Neuronal stem cell (in vitro differentiated cells): ENCODE measurements at regions not wholly inside any gene's neighbourhood (a gene's known extent, or its start where the extent isn't known, plus 50 kb on each side); places are given as distances from the start of the nearest gene placed in this dataset.

Source experiments
- DNase-seq: peaks from one replicate; pipeline ENCODE4 v3.0.0-alpha.2; 2013; ENCODE audit warnings: low spot score
- H2AFZ ChIP-seq: one replicate; pipeline ENCODE4 v1.6.1; 2013; ENCODE audit warnings: mild to moderate bottlenecking, low read length, inconsistent platforms
- H2AK5ac ChIP-seq: 2 replicates; pipeline ENCODE4 v1.6.1; 2013; ENCODE audit warnings: low read depth, mild to moderate bottlenecking, inconsistent platforms, low read length, moderate library complexity, mixed read lengths
- H2BK120ac ChIP-seq: 2 replicates; pipeline ENCODE4 v1.6.1; 2013; ENCODE audit warnings: low read depth, mild to moderate bottlenecking, inconsistent platforms, low read length, moderate library complexity, mixed read lengths
- H2BK12ac ChIP-seq: one replicate; pipeline ENCODE4 v1.6.1; 2013; ENCODE audit warnings: low read length, inconsistent platforms
- H2BK15ac ChIP-seq: 2 replicates; pipeline ENCODE4 v1.6.1; 2013; ENCODE audit warnings: mild to moderate bottlenecking, low read length, inconsistent platforms, mixed read lengths
- H2BK5ac ChIP-seq: one replicate; pipeline ENCODE4 v1.6.1; 2013; ENCODE audit warnings: inconsistent platforms, mild to moderate bottlenecking, low read length, moderate library complexity
- H3K14ac ChIP-seq: one replicate; pipeline ENCODE4 v1.6.1; 2013; ENCODE audit warnings: low read length, inconsistent platforms
- H3K18ac ChIP-seq: 2 replicates; pipeline ENCODE4 v1.6.1; 2013; ENCODE audit warnings: low read length, inconsistent platforms
- H3K23ac ChIP-seq: 2 replicates; pipeline ENCODE4 v1.6.1; 2013; ENCODE audit warnings: low read depth, mild to moderate bottlenecking, mixed read lengths, low read length, inconsistent platforms; ENCODE audit not compliant: poor library complexity
- H3K27ac ChIP-seq: replicated peaks from 3 replicates; pipeline ENCODE4 v1.5.1; 2013; ENCODE audit warnings: low read length, inconsistent platforms
- H3K27me3 ChIP-seq, 3 experiments: 2 replicates each; pipeline ENCODE4 v1.6.1; 2013; ENCODE audit warnings: low read length in 3 of 3, mild to moderate bottlenecking in 2 of 3, inconsistent platforms in 1 of 3, low read depth in 1 of 3, mixed read lengths in 1 of 3, moderate library complexity in 1 of 3; ENCODE audit not compliant: control insufficient read depth in 3 of 3, insufficient read depth in 3 of 3
- H3K36me3 ChIP-seq, 2 donors: replicated peaks in 1 of 2; 2 replicates each; pipeline ENCODE4 v1.6.1; 2013; ENCODE audit warnings: low read length in 2 of 2; ENCODE audit not compliant: control insufficient read depth in 2 of 2, insufficient read depth in 2 of 2
- H3K4ac ChIP-seq: 2 replicates; pipeline ENCODE4 v1.6.1; 2013; ENCODE audit warnings: inconsistent platforms, mild to moderate bottlenecking, low read length, moderate library complexity
- H3K4me1 ChIP-seq, 2 donors: 1 replicate in 1 of 2; 2 replicates in 1 of 2; pipeline ENCODE4 v1.6.1; 2013; ENCODE audit warnings: low read length in 2 of 2, low read depth in 1 of 2; ENCODE audit not compliant: control insufficient read depth in 2 of 2, insufficient read depth in 1 of 2
- H3K4me2 ChIP-seq: one replicate; pipeline ENCODE4 v1.6.1; 2013; ENCODE audit warnings: mild to moderate bottlenecking, low read length, inconsistent platforms; ENCODE audit not compliant: insufficient read depth, poor library complexity, severe bottlenecking
- H3K4me3 ChIP-seq, 2 donors: 2 replicates each; pipeline ENCODE4 v1.5.1; 2013; ENCODE audit warnings: low read length in 2 of 2, mild to moderate bottlenecking in 2 of 2, inconsistent platforms in 1 of 2, moderate library complexity in 1 of 2
- H3K79me1 ChIP-seq: one replicate; pipeline ENCODE4 v1.6.1; 2013; ENCODE audit warnings: low read depth, mild to moderate bottlenecking, inconsistent platforms, low read length, moderate library complexity
- H3K9ac ChIP-seq: one replicate; pipeline ENCODE4 v1.6.1; 2013; ENCODE audit warnings: mild to moderate bottlenecking, low read depth, low read length, inconsistent platforms; ENCODE audit not compliant: poor library complexity
- H3K9me3 ChIP-seq, 2 donors: replicated peaks in 1 of 2; 2 replicates each; pipeline versions ENCODE3 to v1.6.1; 2013; ENCODE audit warnings: low read length in 2 of 2, mild to moderate bottlenecking in 2 of 2, inconsistent platforms in 1 of 2, low read depth in 1 of 2, mixed read lengths in 1 of 2, moderate library complexity in 1 of 2; ENCODE audit not compliant: control insufficient read depth in 2 of 2, insufficient read depth in 1 of 2
- H4K8ac ChIP-seq: one replicate; pipeline ENCODE4 v1.6.1; 2013; ENCODE audit warnings: low read depth, mild to moderate bottlenecking, inconsistent platforms, low read length, moderate library complexity
- H4K91ac ChIP-seq: one replicate; pipeline ENCODE4 v1.6.1; 2013; ENCODE audit warnings: low read length, low read depth, mild to moderate bottlenecking, inconsistent platforms; ENCODE audit not compliant: poor library complexity
- WGBS, 2 donors: extraction: QIAGEN DNeasy Blood & Tissue Kit; methylation state at CpG; one replicate each; pipeline ENCODE4 v1.1.7; 2013; ENCODE audit warnings: missing lambda C conversion rate in 2 of 2, mixed read lengths in 1 of 2; ENCODE audit not compliant: insufficient read length in 2 of 2, insufficient replicate concordance in 1 of 2; ENCODE audit errors: extremely low coverage in 2 of 2; 5-methylcytosine and 5-hydroxymethylcytosine counted together

- Histone ChIP-seq H3K18ac (no peak overlapping the region), H3K14ac (no peak overlapping the region), H3K23ac (no peak overlapping the region), H2BK15ac (no peak overlapping the region), H2AK5ac (no peak overlapping the region), H3K79me1 (no peaks in the 10 kb centered on the region), H3K4me1 (peaks cover 7 to 13% of the 10 kb centered on the region in 2 donors), H3K9me3 (no peaks in the 10 kb centered on the region), H2BK5ac (no peak overlapping the region), H3K9ac (no peak overlapping the region), H4K8ac (no peak overlapping the region), H2BK12ac (no peak overlapping the region), H2BK120ac (no peak overlapping the region), H3K4me3 (no peak overlapping the region), H3K4ac (no peak overlapping the region), H4K91ac (no peak overlapping the region), H2AFZ (peak overlapping the region; percentile 77), H3K27ac (no peak overlapping the region), H3K4me2 (no peak overlapping the region), H3K27me3 (no peaks in the 10 kb centered on the region), H3K36me3 (no peaks in the 10 kb centered on the region)
- no peak for DNase-seq
- WGBS, 2 donors, result no CpG with 5 or more reads among the region's 7 CpGs
Measured at GRCh38 chr5:19044931-19045695, 942.9 kb downstream of the CDH18 start.

DNA sequence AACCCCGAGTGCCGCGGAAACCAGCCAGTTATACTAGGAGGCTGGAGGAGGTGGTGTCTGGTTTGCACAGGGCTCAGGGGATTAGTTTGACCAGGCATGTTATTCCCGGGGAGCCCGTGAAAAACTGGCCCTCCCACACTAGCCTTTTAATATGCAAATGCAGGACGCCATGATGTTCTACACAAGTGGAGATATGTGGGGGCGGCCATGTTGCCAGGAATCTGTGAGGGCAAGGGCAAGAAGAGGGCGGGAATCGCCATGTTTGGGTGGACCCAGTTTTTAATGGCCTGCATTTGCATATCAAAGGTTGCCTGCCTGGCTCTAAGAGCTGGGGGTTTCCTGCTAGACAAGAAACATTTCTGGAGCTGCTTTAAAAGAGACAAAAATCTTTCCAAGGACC is 940.7 kb downstream of the CDH18 start:
- Histone ChIP-seq H3K27me3 (no peaks in the 10 kb centered on the region), H2BK12ac (no peak overlapping the region), H3K4ac (no peak overlapping the region), H2AFZ (peak overlapping the region; percentile 91), H4K8ac (no peak overlapping the region), H3K14ac (no peak overlapping the region), H3K9me3 (no peaks in the 10 kb centered on the region), H2AK5ac (no peak overlapping the region), H3K9ac (no peak overlapping the region), H4K91ac (no peak overlapping the region), H3K23ac (no peak overlapping the region), H2BK5ac (no peak overlapping the region), H2BK15ac (no peak overlapping the region), H3K18ac (no peak overlapping the region), H3K4me3 (no peak overlapping the region), H3K4me1 (peaks cover 7 to 13% of the 10 kb centered on the region in 2 donors), H3K36me3 (no peaks in the 10 kb centered on the region), H3K4me2 (no peak overlapping the region), H2BK120ac (no peak overlapping the region), H3K79me1 (no peaks in the 10 kb centered on the region), H3K27ac (no peak overlapping the region)
- no peak for DNase-seq
- no CpG with 5 or more reads among the region's 9 CpGs for WGBS, 2 donors

DNA sequence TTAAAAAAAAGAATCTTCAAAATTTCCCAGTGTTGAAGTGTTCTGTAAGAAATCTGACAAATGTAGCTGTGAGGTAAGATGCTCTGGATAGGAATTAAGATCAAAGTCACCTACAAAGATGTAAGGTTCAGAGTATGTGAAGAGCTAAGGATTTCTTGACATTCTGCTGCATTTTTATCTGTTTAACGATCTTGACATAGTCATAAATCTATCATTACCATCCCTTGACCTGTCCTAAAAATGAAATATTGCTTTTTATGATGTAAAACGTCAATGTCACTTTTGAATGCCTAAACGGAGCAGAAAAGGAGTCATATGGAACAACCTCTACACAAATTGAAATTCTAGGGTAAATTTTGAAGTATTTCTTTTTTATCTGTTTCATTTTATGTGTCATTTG is 939.3 kb downstream of the CDH18 start:
- Histone ChIP-seq H3K79me1 (no peaks in the 10 kb centered on the region), H2AK5ac (no peak overlapping the region), H2BK120ac (no peak overlapping the region), H4K91ac (no peak overlapping the region), H3K27ac (no peak overlapping the region), H2BK12ac (no peak overlapping the region), H3K4me3 (no peak overlapping the region), H2BK15ac (no peak overlapping the region), H3K23ac (no peak overlapping the region), H3K18ac (no peak overlapping the region), H4K8ac (no peak overlapping the region), H3K14ac (no peak overlapping the region), H3K9ac (no peak overlapping the region), H3K9me3 (no peaks in the 10 kb centered on the region), H2BK5ac (no peak overlapping the region), H3K36me3 (no peaks in the 10 kb centered on the region), H2AFZ (no peak overlapping the region), H3K4me1 (peaks cover 7 to 13% of the 10 kb centered on the region in 2 donors), H3K4ac (no peak overlapping the region), H3K4me2 (no peak overlapping the region), H3K27me3 (no peaks in the 10 kb centered on the region)
- no peak for DNase-seq
- WGBS, 2 donors, result no CpG with 5 or more reads among the region's 3 CpGs

DNA sequence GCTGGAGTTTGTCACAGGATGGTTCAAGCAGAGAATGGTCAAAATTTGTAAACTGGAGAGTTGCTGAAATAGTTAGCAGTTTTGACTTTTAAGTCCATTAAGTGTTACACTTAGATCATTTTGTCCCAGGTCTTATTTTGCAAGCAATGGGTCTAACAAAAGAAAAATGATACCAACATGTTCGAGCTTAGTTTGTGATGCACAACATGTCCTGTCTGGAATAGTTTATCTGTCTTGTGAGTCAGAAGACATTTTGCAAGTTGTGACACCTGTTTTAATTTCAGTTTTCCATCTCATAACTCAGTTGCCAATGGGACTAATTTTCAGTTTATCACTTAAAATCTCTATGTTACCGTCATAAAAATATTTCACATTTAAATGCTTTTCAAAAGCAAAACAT is 929.8 kb downstream of the CDH18 start:
- no peak overlapping the region for H2BK15ac ChIP-seq
- H3K9ac ChIP-seq, result no peak overlapping the region
- no peak overlapping the region for H3K27ac ChIP-seq
- H3K4me1 ChIP-seq, result no peaks in the 10 kb centered on the region
- H3K9me3 ChIP-seq, result peaks cover 0 to 2% of the 10 kb centered on the region in 2 donors
- no peak overlapping the region for H3K4me2 ChIP-seq
- H3K4ac ChIP-seq, result no peak overlapping the region
- no peak overlapping the region for H4K91ac ChIP-seq
- no peak overlapping the region for H2BK5ac ChIP-seq
- H3K23ac ChIP-seq, result no peak overlapping the region
- no peak overlapping the region for H2AK5ac ChIP-seq
- H2BK120ac ChIP-seq, result no peak overlapping the region
- no peaks in the 10 kb centered on the region for H3K27me3 ChIP-seq
- H3K79me1 ChIP-seq, result no peaks in the 10 kb centered on the region
- no peak overlapping the region for H4K8ac ChIP-seq
- H2BK12ac ChIP-seq, result no peak overlapping the region
- H3K36me3 ChIP-seq, result no peaks in the 10 kb centered on the region
- DNase-seq, result no peak
- no peak overlapping the region for H2AFZ ChIP-seq
- H3K18ac ChIP-seq, result no peak overlapping the region
- H3K14ac ChIP-seq, result no peak overlapping the region
- WGBS, 2 donors, result no CpG with 5 or more reads among the region's 2 CpGs
- H3K4me3 ChIP-seq, result no peak overlapping the region
